ENCODE measurements at regions not wholly inside any gene's neighbourhood (a gene's known extent, or its start where the extent isn't known, plus 50 kb on each side); places are given as distances from the start of the nearest gene placed in this dataset.

GRCh38 chr14:76926521-76927251 is 100.5 kb downstream of the LRRC74A start:
- TF ChIP-seq, protein P1, sequence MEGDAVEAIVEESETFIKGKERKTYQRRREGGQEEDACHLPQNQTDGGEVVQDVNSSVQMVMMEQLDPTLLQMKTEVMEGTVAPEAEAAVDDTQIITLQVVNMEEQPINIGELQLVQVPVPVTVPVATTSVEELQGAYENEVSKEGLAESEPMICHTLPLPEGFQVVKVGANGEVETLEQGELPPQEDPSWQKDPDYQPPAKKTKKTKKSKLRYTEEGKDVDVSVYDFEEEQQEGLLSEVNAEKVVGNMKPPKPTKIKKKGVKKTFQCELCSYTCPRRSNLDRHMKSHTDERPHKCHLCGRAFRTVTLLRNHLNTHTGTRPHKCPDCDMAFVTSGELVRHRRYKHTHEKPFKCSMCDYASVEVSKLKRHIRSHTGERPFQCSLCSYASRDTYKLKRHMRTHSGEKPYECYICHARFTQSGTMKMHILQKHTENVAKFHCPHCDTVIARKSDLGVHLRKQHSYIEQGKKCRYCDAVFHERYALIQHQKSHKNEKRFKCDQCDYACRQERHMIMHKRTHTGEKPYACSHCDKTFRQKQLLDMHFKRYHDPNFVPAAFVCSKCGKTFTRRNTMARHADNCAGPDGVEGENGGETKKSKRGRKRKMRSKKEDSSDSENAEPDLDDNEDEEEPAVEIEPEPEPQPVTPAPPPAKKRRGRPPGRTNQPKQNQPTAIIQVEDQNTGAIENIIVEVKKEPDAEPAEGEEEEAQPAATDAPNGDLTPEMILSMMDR (IDR thresholded peaks at IDR 0.05), result no peak
- TF ChIP-seq EZH2 (IDR thresholded peaks at IDR 0.05; ENCODE audit: borderline replicate concordance, insufficient read depth, low read depth, low read length, poor library complexity, severe bottlenecking), result no peak
